GM23248 (cell line): ENCODE measurements at regions not wholly inside any gene's neighbourhood (a gene's known extent, or its start where the extent isn't known, plus 50 kb on each side); places are given as distances from the start of the nearest gene placed in this dataset.

Experiments
- EZH2 ChIP-seq: fragments of 200-600 bp; sonication (generic); IDR thresholded peaks from 2 replicates; pipeline ENCODE4 v1.6.1; 2018; ENCODE audit warnings: antibody characterized with exemption, mild to moderate bottlenecking; ENCODE audit not compliant: insufficient read depth, poor library complexity, severe bottlenecking
- EZH2phosphoT487 ChIP-seq: fragments of 200-600 bp; sonication (generic); IDR thresholded peaks from 2 replicates; pipeline ENCODE4 v1.6.1; 2018; ENCODE audit warnings: antibody characterized with exemption, moderate library complexity, mild to moderate bottlenecking, low read depth; ENCODE audit not compliant: insufficient read depth

GRCh38 chr11:127859941-127860354, 727.4 kb downstream of the ETS1 start:
- no peak for TF ChIP-seq EZH2phosphoT487
- no peak for TF ChIP-seq EZH2
